KBM-7 (cell line): ENCODE measurements at regions not wholly inside any gene's neighbourhood (a gene's known extent, or its start where the extent isn't known, plus 50 kb on each side); places are given as distances from the start of the nearest gene placed in this dataset.

Experiments
- DNase-seq: peaks from one replicate; pipeline ENCODE4 v3.0.0-alpha.2; 2015
- in situ Hi-C: fragments of 300-500 bp; cut with MboI; formaldehyde crosslinking; loops from 2 replicates; pipeline ENCODE4 v1.14.3; 2020; ENCODE audit warnings: low sequenced_read_pairs, low pct_unique_long_range_greater_than_20kb, mixed read lengths

- DNase-seq = no peak
- in situ Hi-C loops = no loop called here
Observed at GRCh38 chr2:129247751-129248150, 731.7 kb upstream of the RAB6C start.

GRCh38 chr2:129248198-129248597 is 731.3 kb upstream of the RAB6C start:
- no peak for DNase-seq
- in situ Hi-C loops = no loop called here

GRCh38 chr2:129252781-129253460 is 726.5 kb upstream of the RAB6C start:
- in situ Hi-C loops = no loop called here

GRCh38 chr2:129253461-129253812 is 726.0 kb upstream of the RAB6C start:
- in situ Hi-C loops = no loop called here
- DNase-seq = peak; percentile 3

More at GRCh38 chr2:129252781-129253460, 726.5 kb upstream of the RAB6C start:
- DNase-seq = no peak

- DNase-seq = no peak
- in situ Hi-C loops = no loop called here
Observed at GRCh38 chr2:129254718-129255117, 724.7 kb upstream of the RAB6C start.

- in situ Hi-C loops = no loop called here
- no peak for DNase-seq
Observed at GRCh38 chr2:129255610-129256313, 723.7 kb upstream of the RAB6C start.

GRCh38 chr2:129256642-129257041 is 722.8 kb upstream of the RAB6C start:
- in situ Hi-C loops = no loop called here
- DNase-seq = no peak

- DNase-seq = no peak
- in situ Hi-C loops = no loop called here
Observed at GRCh38 chr2:129262934-129263333, 716.5 kb upstream of the RAB6C start.

GRCh38 chr2:129263939-129264338 is 715.5 kb upstream of the RAB6C start:
- in situ Hi-C loops = no loop called here
- DNase-seq = no peak

GRCh38 chr2:129267559-129267958 is 711.9 kb upstream of the RAB6C start:
- in situ Hi-C loops = no loop called here
- no peak for DNase-seq

- no peak for DNase-seq
- in situ Hi-C loops = no loop called here
Observed at GRCh38 chr2:129273266-129274037, 706.0 kb upstream of the RAB6C start.

GRCh38 chr2:129274038-129274415 is 705.4 kb upstream of the RAB6C start:
- no peak for DNase-seq
- in situ Hi-C loops = no loop called here

- in situ Hi-C loops = no loop called here
- no peak for DNase-seq
Observed at GRCh38 chr2:129274918-129275317, 704.5 kb upstream of the RAB6C start.

GRCh38 chr2:129275706-129276105 is 703.8 kb upstream of the RAB6C start:
- DNase-seq = no peak
- in situ Hi-C loops = no loop called here

- in situ Hi-C loops = no loop called here
- DNase-seq = no peak
Observed at GRCh38 chr2:129276978-129277584, 702.4 kb upstream of the RAB6C start.

- no peak for DNase-seq
- in situ Hi-C loops = no loop called here
Observed at GRCh38 chr2:129277585-129277981, 701.9 kb upstream of the RAB6C start.

- DNase-seq = no peak
- in situ Hi-C loops = no loop called here
Observed at GRCh38 chr2:129281791-129282530, 697.5 kb upstream of the RAB6C start.

GRCh38 chr2:129285012-129285411 is 694.5 kb upstream of the RAB6C start:
- in situ Hi-C loops = no loop called here
- DNase-seq = no peak

GRCh38 chr2:129293326-129293725 is 686.1 kb upstream of the RAB6C start:
- in situ Hi-C loops = no loop called here
- no peak for DNase-seq
